ENCODE measurements at regions not wholly inside any gene's neighbourhood (a gene's known extent, or its start where the extent isn't known, plus 50 kb on each side); places are given as distances from the start of the nearest gene placed in this dataset.

GRCh38 chr21:35783721-35784120, 276.6 kb downstream of the SETD4 start:
- no peak for TF ChIP-seq CEBPB (IDR thresholded peaks at IDR 0.05)
- TF ChIP-seq CTCF (IDR thresholded peaks at IDR 0.05) = no peak
- TF ChIP-seq POLR2A (IDR thresholded peaks at IDR 0.05; ENCODE audit: low read length) = no peak

All from A549 (cell line).